ENCODE measurements at regions not wholly inside any gene's neighbourhood (a gene's known extent, or its start where the extent isn't known, plus 50 kb on each side); places are given as distances from the start of the nearest gene placed in this dataset.

GRCh38 chr1:9422321-9422720 is 116.9 kb upstream of the SLC25A33 start:
- no peak overlapping the region for H2AFZ ChIP-seq (ENCODE audit: low read depth)
- H3K9ac ChIP-seq: no peak overlapping the region
- ChIA-PET POLR2A (no interaction called here), CTCF (interaction anchor here (0.8 to 1.0 kb wide), 2 partner anchors 18 to 34 kb away, joined by 4 read pairs; no protein-coding TSS in a partner anchor)
- no peaks in the 10 kb centered on the region for H3K4me1 ChIP-seq (ENCODE audit: control insufficient read depth in 1 of 2, insufficient read depth in 2 of 2, low read depth in 1 of 2, low read length in 1 of 2)
- no peak for DNase-seq
- TF ChIP-seq GABPA (IDR thresholded peaks at IDR 0.05; ENCODE audit: low read depth): no peak
- no peak for TF ChIP-seq IRF3 (IDR thresholded peaks at IDR 0.05; ENCODE audit: low read depth, low read length)
- TF ChIP-seq NFIC (IDR thresholded peaks at IDR 0.05; ENCODE audit: borderline replicate concordance): no peak
- no peak for TF ChIP-seq FOSL2 (IDR thresholded peaks at IDR 0.05; ENCODE audit: borderline replicate concordance, low read depth)
- TF ChIP-seq RFX5 (IDR thresholded peaks at IDR 0.05; ENCODE audit: low read length): no peak
- TF ChIP-seq RCOR1 (IDR thresholded peaks at IDR 0.05; ENCODE audit: low read length): no peak
- no peak for TF ChIP-seq MXI1 (IDR thresholded peaks at IDR 0.05; ENCODE audit: low read depth, low read length)
- no peak for TF ChIP-seq CHD2 (IDR thresholded peaks at IDR 0.05; ENCODE audit: low read length, partially characterized antibody)
- TF ChIP-seq FOXJ3 (CRISPR knock-in tag; IDR thresholded peaks at IDR 0.05): no peak
- no peak for TF ChIP-seq PBX3 (IDR thresholded peaks at IDR 0.05)
- no peak for TF ChIP-seq YY1 (IDR thresholded peaks at IDR 0.05; ENCODE audit: low read depth)
- no peak for TF ChIP-seq POLR2AphosphoS5 (IDR thresholded peaks at IDR 0.05; ENCODE audit: low read depth, low read length)
- TF ChIP-seq, protein P1, sequence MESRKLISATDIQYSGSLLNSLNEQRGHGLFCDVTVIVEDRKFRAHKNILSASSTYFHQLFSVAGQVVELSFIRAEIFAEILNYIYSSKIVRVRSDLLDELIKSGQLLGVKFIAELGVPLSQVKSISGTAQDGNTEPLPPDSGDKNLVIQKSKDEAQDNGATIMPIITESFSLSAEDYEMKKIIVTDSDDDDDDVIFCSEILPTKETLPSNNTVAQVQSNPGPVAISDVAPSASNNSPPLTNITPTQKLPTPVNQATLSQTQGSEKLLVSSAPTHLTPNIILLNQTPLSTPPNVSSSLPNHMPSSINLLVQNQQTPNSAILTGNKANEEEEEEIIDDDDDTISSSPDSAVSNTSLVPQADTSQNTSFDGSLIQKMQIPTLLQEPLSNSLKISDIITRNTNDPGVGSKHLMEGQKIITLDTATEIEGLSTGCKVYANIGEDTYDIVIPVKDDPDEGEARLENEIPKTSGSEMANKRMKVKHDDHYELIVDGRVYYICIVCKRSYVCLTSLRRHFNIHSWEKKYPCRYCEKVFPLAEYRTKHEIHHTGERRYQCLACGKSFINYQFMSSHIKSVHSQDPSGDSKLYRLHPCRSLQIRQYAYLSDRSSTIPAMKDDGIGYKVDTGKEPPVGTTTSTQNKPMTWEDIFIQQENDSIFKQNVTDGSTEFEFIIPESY (IDR thresholded peaks at IDR 0.05; ENCODE audit: borderline replicate concordance, low read depth): no peak
- TF ChIP-seq ELF1 (IDR thresholded peaks at IDR 0.05): no peak
- no peak for TF ChIP-seq RAD21 (IDR thresholded peaks at IDR 0.05; ENCODE audit: low read length)
- TF ChIP-seq, protein P2, sequence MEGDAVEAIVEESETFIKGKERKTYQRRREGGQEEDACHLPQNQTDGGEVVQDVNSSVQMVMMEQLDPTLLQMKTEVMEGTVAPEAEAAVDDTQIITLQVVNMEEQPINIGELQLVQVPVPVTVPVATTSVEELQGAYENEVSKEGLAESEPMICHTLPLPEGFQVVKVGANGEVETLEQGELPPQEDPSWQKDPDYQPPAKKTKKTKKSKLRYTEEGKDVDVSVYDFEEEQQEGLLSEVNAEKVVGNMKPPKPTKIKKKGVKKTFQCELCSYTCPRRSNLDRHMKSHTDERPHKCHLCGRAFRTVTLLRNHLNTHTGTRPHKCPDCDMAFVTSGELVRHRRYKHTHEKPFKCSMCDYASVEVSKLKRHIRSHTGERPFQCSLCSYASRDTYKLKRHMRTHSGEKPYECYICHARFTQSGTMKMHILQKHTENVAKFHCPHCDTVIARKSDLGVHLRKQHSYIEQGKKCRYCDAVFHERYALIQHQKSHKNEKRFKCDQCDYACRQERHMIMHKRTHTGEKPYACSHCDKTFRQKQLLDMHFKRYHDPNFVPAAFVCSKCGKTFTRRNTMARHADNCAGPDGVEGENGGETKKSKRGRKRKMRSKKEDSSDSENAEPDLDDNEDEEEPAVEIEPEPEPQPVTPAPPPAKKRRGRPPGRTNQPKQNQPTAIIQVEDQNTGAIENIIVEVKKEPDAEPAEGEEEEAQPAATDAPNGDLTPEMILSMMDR (IDR thresholded peaks at IDR 0.05): no peak
- TF ChIP-seq FOXM1 (IDR thresholded peaks at IDR 0.05; ENCODE audit: low read depth): no peak
- no peak for TF ChIP-seq EZH2phosphoT487 (IDR thresholded peaks at IDR 0.05; ENCODE audit: borderline replicate concordance, low read depth)
- no peak for TF ChIP-seq RXRA (IDR thresholded peaks at IDR 0.05; ENCODE audit: borderline replicate concordance, low read depth)
- no peak for TF ChIP-seq GATA2 (CRISPR knock-in tag; IDR thresholded peaks at IDR 0.05)
- H3K79me2 ChIP-seq (ENCODE audit: insufficient read depth): no peaks in the 10 kb centered on the region
- no peak overlapping the region for H3K27ac ChIP-seq (ENCODE audit: low read depth in 2 of 2, low read length in 1 of 2)
- no peaks in the 10 kb centered on the region for H3F3A ChIP-seq (replicated peaks; ENCODE audit: insufficient read depth)
- H3K9me3 ChIP-seq: no peaks in the 10 kb centered on the region
- WGBS (ENCODE audit: low lambda C conversion rate): 70% methylated on average over 14 of the region's 14 CpGs
- H3K27me3 ChIP-seq (ENCODE audit: insufficient read depth): no peaks in the 10 kb centered on the region
- H3K36me3 ChIP-seq (replicated peaks in 1 of 2; ENCODE audit: control insufficient read depth in 1 of 2, insufficient read depth in 2 of 2, low read length in 1 of 2): no peaks in the 10 kb centered on the region
- H3K4me2 ChIP-seq: no peak overlapping the region
- H3K9me2 ChIP-seq: no peaks in the 10 kb centered on the region
- H3K4me3 ChIP-seq (ENCODE audit: low read depth in 2 of 2, low read length in 1 of 2): no peak overlapping the region
- H4K20me1 ChIP-seq (ENCODE audit: insufficient read depth): no peaks in the 10 kb centered on the region
